Activated CD4-positive, alpha-beta memory T cell treated with anti-CD3 and anti-CD28 coated beads, Interleukin-2, amount 10 ng/mL, durations not matched to agents 7 days and 5 days (primary cell): ENCODE measurements at regions not wholly inside any gene's neighbourhood (a gene's known extent, or its start where the extent isn't known, plus 50 kb on each side); places are given as distances from the start of the nearest gene placed in this dataset.

ENCODE experiments used
- CTCF ChIA-PET: fragments of 350-600 bp; sonication (Branson Sonifier 250); formaldehyde crosslinking; loops from one replicate; lab custom pipeline; 2021; ENCODE audit warnings: antibody characterized with exemption, inconsistent platforms; lab: Charles Lee
- POLR2A ChIA-PET: fragments of 350-600 bp; sonication (Branson Sonifier 250); formaldehyde crosslinking; loops from one replicate; lab custom pipeline; 2021; ENCODE audit warnings: antibody characterized with exemption; lab: Charles Lee
- DNase-seq: peaks from one replicate; pipeline ENCODE4 v3.0.0-alpha.2; 2020
- H3K27ac Mint-ChIP-seq: one replicate; pipeline ENCODE4 v1.8.0; 2021; ENCODE audit warnings: mild to moderate bottlenecking, mixed read lengths
- H3K27me3 Mint-ChIP-seq: one replicate; pipeline ENCODE4 v1.8.0; 2021; ENCODE audit warnings: mixed read lengths
- H3K36me3 Mint-ChIP-seq: one replicate; pipeline ENCODE4 v1.8.0; 2021; ENCODE audit warnings: low read depth, mixed read lengths
- H3K4me1 Mint-ChIP-seq: one replicate; pipeline ENCODE4 v1.8.0; 2021; ENCODE audit warnings: mixed read lengths
- H3K4me3 Mint-ChIP-seq: one replicate; pipeline ENCODE4 v1.8.0; 2021; ENCODE audit warnings: mild to moderate bottlenecking, mixed read lengths
- H3K9me3 Mint-ChIP-seq: one replicate; pipeline ENCODE4 v1.8.0; 2021; ENCODE audit warnings: mixed read lengths

DNA sequence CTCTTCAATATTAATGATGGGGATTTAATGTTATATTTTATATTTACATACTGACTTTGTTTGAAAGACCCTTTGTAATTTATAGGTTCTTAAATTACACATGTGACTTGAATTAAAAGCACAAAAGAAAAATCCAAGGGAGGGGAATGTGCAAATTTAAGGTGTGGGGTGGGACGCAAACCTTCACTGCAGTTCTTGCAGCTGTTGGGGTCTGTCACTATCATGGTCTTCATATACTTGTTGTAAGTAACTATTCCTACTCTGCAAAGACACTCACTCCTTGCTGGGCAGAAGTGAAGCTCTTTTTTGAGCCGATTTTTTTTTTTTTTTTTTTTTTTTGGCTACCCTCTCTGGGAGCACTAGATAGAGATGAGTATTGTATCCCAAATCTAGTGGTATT, 505.3 kb downstream of the ARHGEF28 start:
- CTCF ChIA-PET = no interaction called here
- Mint-ChIP-seq H3K4me1 (no peaks in the 10 kb centered on the region), H3K27ac (no peak overlapping the region), H3K36me3 (no peaks in the 10 kb centered on the region), H3K27me3 (peaks cover 19% of the 10 kb centered on the region), H3K9me3 (no peaks in the 10 kb centered on the region), H3K4me3 (no peak overlapping the region)
- DNase-seq = no peak
- POLR2A ChIA-PET = no interaction called here

DNA sequence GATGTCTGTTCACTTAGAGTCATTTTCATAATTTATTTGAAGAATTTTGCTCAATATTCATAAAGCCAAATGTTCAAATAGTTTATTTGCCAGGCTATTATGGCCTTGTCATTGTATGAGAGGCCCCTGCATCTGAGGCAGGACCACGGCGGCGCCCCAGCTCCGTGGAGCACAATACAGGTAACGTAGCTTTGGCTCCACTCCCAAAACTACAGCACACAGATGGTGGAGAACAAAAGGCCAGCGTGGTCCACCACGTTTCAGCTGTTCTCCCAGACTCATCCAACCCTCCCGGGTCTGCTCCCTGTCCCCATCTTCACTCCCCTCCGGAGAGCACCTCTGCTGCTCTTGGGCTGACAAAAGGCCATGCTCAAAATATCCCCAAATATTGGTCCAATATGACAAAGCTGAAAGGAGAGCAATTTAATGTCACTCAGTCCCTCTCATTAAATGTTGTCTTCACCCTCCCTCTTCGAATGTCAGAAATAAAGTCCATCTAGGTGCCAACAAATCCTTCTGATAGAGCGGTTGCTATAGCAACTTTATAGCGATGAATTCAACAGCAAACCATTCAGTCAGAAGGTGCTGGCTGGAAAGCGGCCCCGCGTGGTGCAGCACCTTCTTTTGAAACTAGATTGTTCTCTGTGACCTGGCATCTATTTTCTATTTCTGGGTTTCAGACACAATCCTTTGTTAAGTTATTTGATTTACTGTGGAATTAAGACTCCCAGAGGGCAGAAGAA, 504.3 kb downstream of the ARHGEF28 start:
- ChIA-PET POLR2A (no interaction called here), CTCF (no interaction called here)
- H3K4me1 Mint-ChIP-seq = no peaks in the 10 kb centered on the region
- H3K4me3 Mint-ChIP-seq = no peak overlapping the region
- no peaks in the 10 kb centered on the region for H3K9me3 Mint-ChIP-seq
- DNase-seq = no peak
- no peaks in the 10 kb centered on the region for H3K36me3 Mint-ChIP-seq
- peaks cover 12% of the 10 kb centered on the region for H3K27me3 Mint-ChIP-seq
- no peak overlapping the region for H3K27ac Mint-ChIP-seq

DNA sequence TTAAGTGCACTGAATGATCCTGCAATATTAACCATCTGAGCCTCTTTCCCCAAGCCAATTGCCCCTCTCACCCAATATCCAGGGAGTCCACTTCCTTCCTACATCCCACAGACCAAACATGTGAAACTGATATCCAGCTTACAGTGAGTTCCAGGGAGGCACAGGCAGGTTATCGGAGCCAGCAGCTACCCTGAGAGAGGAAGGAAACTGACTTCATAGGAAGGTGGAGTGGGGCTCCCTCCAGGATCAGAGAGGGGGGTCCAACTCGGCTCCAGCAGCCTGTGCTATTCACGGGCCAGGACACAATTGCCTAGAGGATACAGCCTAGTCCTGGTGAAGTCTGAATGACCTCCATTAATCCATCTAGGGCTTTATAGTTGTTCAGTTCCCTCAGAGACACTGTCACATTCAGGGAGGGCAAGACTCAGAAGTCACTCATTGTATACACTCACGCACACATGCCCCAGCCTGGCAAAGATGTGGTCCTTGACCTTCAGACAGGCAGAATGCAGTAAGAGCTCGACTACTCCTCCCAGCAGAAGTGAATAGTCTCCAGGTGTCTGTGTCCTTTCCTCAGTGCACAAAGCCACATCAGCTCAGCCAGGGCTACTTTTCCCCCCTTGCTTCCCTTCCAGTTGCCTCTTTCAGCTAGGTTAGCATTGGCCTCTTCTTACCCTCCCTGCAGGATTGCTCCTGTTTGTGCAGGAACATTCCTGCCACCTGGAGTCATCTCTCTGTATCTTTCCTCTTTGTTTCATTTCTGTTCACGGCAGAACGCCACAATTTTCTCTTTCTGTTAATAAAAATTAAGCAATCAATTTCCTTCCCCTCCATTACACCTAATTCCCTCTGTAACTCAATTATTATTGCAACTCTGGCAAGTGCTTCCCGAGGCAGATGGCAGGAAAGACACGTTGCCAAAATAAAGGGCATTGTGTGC, 501.7 kb downstream of the ARHGEF28 start:
- ChIA-PET POLR2A (no interaction called here), CTCF (no interaction called here)
- no peaks in the 10 kb centered on the region for H3K4me1 Mint-ChIP-seq
- H3K27me3 Mint-ChIP-seq = peaks cover 12% of the 10 kb centered on the region
- no peak overlapping the region for H3K27ac Mint-ChIP-seq
- H3K4me3 Mint-ChIP-seq = no peak overlapping the region
- no peaks in the 10 kb centered on the region for H3K9me3 Mint-ChIP-seq
- H3K36me3 Mint-ChIP-seq = no peaks in the 10 kb centered on the region
- DNase-seq = no peak

DNA sequence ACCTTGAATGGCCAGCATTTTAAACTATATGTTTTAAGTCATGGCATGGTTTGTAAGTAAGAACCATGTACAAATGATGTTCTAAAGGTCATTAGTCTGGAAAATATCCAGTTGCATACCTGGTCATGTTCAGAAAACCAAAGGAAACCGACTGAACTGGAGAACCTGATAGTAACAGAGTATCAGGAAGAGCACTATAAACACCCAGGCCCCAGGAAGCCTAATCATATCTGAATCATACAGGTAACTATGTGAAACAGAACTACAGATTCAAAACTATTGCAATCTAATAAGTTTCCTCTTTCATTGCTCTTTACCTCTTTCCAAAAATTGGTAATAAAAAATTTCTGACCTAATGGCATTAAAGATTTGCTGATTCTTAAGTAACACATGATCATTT, 500.3 kb downstream of the ARHGEF28 start:
- ChIA-PET POLR2A (no interaction called here), CTCF (no interaction called here)
- Mint-ChIP-seq H3K4me3 (no peak overlapping the region), H3K27me3 (peaks cover 12% of the 10 kb centered on the region), H3K9me3 (no peaks in the 10 kb centered on the region), H3K4me1 (no peaks in the 10 kb centered on the region), H3K36me3 (no peaks in the 10 kb centered on the region), H3K27ac (no peak overlapping the region)
- DNase-seq = no peak

DNA sequence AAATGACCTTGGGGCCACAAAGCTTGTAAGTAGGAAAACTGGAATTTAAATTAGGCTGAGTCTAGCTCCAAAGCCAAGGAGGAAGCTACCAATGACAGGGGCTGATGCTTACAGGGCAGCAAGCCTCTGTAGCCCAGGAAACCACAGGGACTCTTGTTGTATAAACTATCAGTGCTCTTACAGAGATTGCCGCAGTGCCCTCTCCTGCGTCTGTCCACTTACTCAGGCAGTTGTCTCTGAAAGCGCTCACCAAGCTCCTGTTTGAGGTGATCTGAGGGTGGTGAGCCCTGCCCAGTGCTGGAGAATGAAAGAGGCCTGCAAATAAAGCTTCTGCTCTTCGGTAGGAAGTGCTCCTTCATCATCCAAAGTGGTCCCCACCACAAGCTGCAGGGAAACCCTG, 498.8 kb downstream of the ARHGEF28 start:
- no peak overlapping the region for H3K27ac Mint-ChIP-seq
- no peak for DNase-seq
- no peak overlapping the region for H3K4me3 Mint-ChIP-seq
- ChIA-PET POLR2A (no interaction called here), CTCF (no interaction called here)
- H3K27me3 Mint-ChIP-seq = peaks cover 7% of the 10 kb centered on the region
- no peaks in the 10 kb centered on the region for H3K4me1 Mint-ChIP-seq
- H3K36me3 Mint-ChIP-seq = no peaks in the 10 kb centered on the region
- no peaks in the 10 kb centered on the region for H3K9me3 Mint-ChIP-seq

DNA sequence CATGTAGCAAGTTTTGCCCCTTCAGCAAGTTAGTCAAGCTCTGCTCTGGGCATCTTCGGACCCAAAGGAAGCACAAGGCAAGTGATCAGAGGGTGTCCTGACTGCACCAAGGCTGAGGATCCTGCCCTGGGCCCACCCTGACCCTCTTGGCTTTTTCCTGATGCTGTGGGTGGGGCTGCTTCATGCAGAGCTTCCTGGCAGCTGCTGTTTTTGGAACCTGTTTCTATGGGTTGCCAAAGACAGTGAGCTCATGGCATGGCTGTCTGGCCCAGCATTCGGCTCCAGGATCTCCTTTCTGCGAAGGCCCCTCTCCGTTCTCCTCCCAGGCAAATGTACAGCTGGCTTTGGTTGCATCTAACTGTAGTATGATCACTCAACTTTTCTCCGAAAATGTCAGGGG, 497.9 kb downstream of the ARHGEF28 start:
- Mint-ChIP-seq H3K36me3 (no peaks in the 10 kb centered on the region), H3K9me3 (no peaks in the 10 kb centered on the region), H3K4me1 (no peaks in the 10 kb centered on the region), H3K4me3 (no peak overlapping the region), H3K27me3 (peaks cover 7% of the 10 kb centered on the region), H3K27ac (no peak overlapping the region)
- CTCF ChIA-PET = no interaction called here
- no peak for DNase-seq
- POLR2A ChIA-PET = no interaction called here

DNA sequence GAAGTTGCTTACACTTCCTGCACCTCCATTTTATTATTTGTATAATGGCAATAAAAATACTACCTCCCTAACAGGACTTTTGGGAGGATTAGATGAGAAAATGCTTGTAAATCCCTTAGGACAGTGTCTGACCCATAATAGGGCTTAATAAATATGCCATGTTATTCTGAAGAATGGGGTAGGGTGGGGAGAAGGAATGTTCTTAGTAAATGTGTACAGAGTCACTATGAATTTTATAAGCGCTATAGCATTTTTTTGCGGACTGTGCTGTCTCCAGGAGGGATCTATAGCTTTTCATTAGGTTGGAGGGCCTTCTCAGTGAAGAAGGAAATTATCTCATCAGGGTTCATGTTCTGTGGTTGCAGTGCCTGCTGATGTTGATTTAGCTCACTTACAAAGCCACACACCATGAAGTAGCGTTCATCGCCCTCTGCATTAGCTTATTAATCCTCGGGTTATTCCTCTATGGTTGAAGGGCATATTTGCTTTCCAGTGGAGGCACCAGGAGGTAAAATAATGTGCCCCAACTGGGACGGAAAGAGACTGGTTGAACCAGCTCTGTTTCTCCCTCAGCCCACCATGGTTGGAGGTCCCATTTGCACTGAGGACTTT, 497.1 kb downstream of the ARHGEF28 start:
- no peaks in the 10 kb centered on the region for H3K4me1 Mint-ChIP-seq
- ChIA-PET POLR2A (no interaction called here), CTCF (no interaction called here)
- no peaks in the 10 kb centered on the region for H3K36me3 Mint-ChIP-seq
- H3K27ac Mint-ChIP-seq = no peak overlapping the region
- no peaks in the 10 kb centered on the region for H3K9me3 Mint-ChIP-seq
- no peak overlapping the region for H3K4me3 Mint-ChIP-seq
- DNase-seq = no peak
- H3K27me3 Mint-ChIP-seq = peaks cover 6% of the 10 kb centered on the region

DNA sequence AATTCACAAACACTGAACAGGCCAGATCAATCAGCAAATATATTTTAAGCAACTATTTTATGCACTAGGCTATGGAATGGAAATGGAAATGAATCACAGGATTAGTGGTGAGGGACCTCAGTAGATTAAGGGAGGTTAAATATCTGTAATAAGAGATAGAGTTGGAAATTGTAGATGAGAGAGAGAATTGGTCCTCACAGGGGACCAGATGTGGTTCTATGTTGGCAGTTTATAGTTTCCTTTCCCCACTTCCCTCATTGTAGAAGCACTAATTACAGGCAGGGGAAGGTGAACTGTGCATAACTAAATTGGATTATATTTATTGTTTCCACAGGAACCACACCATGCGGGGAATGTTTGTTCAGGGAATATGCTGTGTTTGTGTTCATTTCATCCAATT, 496.2 kb downstream of the ARHGEF28 start:
- peaks cover under 1% of the 10 kb centered on the region for H3K27me3 Mint-ChIP-seq
- H3K36me3 Mint-ChIP-seq = no peaks in the 10 kb centered on the region
- H3K4me3 Mint-ChIP-seq = no peak overlapping the region
- DNase-seq = no peak
- POLR2A ChIA-PET = no interaction called here
- no peaks in the 10 kb centered on the region for H3K9me3 Mint-ChIP-seq
- no peaks in the 10 kb centered on the region for H3K4me1 Mint-ChIP-seq
- CTCF ChIA-PET = no interaction called here
- H3K27ac Mint-ChIP-seq = no peak overlapping the region

DNA sequence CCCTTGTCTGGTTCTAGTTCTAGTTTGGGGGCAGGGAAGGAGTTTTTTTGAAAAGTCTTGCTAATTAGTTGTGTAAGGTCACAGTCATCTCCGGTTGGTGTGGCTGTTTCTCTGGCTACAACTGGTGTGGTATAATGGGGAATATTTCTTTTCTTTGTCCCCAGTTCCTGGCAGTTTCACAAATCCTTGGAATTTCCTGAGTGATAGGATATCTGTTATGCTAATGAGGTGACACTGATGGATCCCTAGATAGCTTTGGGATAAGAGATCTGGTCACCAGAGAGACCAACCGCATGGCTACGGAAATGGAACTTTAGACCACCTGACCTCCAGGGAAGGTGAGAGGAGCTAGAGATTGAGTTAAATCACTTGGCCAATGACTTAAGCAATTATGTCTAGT, 494.6 kb downstream of the ARHGEF28 start:
- DNase-seq = no peak
- H3K27me3 Mint-ChIP-seq = peaks cover 4% of the 10 kb centered on the region
- ChIA-PET POLR2A (no interaction called here), CTCF (no interaction called here)
- no peaks in the 10 kb centered on the region for H3K9me3 Mint-ChIP-seq
- H3K4me3 Mint-ChIP-seq = no peak overlapping the region
- H3K36me3 Mint-ChIP-seq = no peaks in the 10 kb centered on the region
- H3K27ac Mint-ChIP-seq = no peak overlapping the region
- no peaks in the 10 kb centered on the region for H3K4me1 Mint-ChIP-seq

DNA sequence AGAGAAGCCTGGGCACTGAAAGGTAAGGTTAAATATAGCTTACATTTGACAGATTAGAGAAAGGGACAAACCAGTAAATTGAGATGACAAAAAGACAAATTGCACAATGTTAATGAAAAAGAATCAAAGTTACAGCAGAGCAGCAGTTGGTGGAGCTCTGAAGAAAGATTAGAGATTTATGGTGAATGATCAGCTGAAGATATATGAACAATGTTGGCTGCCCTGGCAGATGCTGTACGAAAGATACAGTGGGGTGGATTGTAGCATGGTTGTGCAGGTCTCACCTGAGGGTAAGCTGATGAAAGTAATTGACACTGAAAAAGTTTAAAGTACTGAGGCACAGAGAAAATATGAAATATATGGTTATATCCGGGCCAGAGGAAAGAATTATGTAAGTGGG, 492.1 kb downstream of the ARHGEF28 start:
- H3K4me3 Mint-ChIP-seq = no peak overlapping the region
- ChIA-PET CTCF (no interaction called here), POLR2A (no interaction called here)
- H3K27me3 Mint-ChIP-seq = peaks cover 9% of the 10 kb centered on the region
- DNase-seq = no peak
- no peaks in the 10 kb centered on the region for H3K36me3 Mint-ChIP-seq
- no peak overlapping the region for H3K27ac Mint-ChIP-seq
- H3K9me3 Mint-ChIP-seq = no peaks in the 10 kb centered on the region
- no peaks in the 10 kb centered on the region for H3K4me1 Mint-ChIP-seq

DNA sequence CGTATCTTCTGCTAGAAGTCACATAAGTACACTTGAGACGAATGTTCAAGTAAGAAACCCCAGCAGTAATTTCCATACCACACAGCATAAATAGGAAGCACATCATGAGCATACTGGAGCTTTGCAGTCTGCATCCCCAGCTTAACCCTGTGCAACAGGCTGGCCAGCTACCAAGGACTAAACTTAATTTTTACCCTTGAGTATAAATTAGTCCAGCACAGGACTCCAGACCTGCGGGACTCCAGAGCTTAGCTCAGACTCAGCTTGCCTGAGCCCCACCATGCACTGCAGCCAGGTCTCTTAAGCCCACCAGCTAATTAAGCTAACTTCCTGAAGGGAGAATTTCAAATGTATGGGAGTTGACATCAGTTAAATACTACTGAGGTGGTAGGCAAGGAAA, 491.0 kb downstream of the ARHGEF28 start:
- POLR2A ChIA-PET = no interaction called here
- H3K27ac Mint-ChIP-seq = no peak overlapping the region
- H3K4me1 Mint-ChIP-seq = no peaks in the 10 kb centered on the region
- DNase-seq = no peak
- H3K36me3 Mint-ChIP-seq = no peaks in the 10 kb centered on the region
- H3K27me3 Mint-ChIP-seq = peaks cover 14% of the 10 kb centered on the region
- H3K9me3 Mint-ChIP-seq = no peaks in the 10 kb centered on the region
- H3K4me3 Mint-ChIP-seq = no peak overlapping the region
- CTCF ChIA-PET = no interaction called here

DNA sequence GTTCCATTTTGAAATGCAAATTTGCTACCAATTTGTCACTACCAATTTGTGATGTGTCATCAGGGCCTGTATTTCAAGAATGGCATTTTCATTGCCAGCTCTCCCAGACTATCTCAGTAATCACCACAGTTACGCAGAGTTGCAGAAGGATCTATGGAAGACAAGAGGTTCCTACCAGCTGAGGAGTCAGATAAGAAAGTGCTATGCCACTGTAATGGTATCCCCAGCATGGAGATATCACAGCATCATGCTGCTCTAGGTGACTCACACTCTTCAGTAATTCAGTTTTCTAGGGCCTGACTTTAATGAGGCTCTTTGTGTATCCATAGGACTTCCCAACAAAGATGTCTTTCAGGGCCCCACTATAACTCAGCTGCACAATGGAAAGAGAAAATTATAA, 490.3 kb downstream of the ARHGEF28 start:
- Mint-ChIP-seq H3K27ac (no peak overlapping the region), H3K27me3 (peaks cover 16% of the 10 kb centered on the region), H3K4me3 (no peak overlapping the region), H3K9me3 (no peaks in the 10 kb centered on the region), H3K36me3 (no peaks in the 10 kb centered on the region), H3K4me1 (no peaks in the 10 kb centered on the region)
- DNase-seq = no peak
- ChIA-PET POLR2A (no interaction called here), CTCF (no interaction called here)

DNA sequence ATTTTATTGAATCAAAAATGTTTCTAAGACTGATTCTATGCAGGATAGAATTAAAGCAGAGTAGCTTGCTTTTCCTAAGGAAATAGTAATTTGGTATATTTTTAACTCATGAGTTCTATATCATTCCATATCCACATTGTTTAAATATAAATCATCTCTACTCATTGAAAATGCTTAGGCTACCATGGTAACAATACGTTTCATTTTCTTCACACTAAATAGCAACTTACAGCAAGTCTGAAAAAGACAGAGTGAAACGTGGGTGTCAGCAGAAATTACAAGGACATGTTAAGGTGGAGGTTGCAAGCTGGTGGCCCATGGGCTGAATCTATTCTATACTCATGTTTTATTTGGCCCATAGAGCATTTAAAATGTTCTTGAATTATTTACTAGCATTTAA, 487.9 kb downstream of the ARHGEF28 start:
- DNase-seq = no peak
- no peak overlapping the region for H3K27ac Mint-ChIP-seq
- H3K27me3 Mint-ChIP-seq = peaks cover 17% of the 10 kb centered on the region
- H3K36me3 Mint-ChIP-seq = no peaks in the 10 kb centered on the region
- ChIA-PET CTCF (no interaction called here), POLR2A (no interaction called here)
- H3K4me1 Mint-ChIP-seq = no peaks in the 10 kb centered on the region
- no peak overlapping the region for H3K4me3 Mint-ChIP-seq
- H3K9me3 Mint-ChIP-seq = no peaks in the 10 kb centered on the region
